ENCODE measurements at regions not wholly inside any gene's neighbourhood (a gene's known extent, or its start where the extent isn't known, plus 50 kb on each side); places are given as distances from the start of the nearest gene placed in this dataset.

DNA sequence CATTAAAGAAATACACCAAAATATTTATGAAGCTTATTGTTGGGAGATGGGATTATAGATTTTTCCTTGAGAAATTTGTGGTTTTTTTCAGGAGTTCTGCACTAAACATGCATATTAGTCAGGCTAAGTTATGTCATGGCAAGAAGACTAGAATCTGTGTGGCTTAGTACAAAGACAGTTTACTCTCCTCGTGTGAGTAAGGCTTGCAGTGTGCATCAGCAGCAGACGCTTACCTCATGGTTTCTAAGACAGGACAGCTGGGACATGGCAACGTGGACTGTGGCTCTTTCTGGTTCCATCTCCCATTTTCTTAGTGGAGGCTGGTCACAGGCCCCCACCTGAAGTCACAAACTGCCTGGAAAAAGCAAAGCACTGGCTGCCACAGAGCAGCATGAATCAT, 429.6 kb upstream of the VSTM2A start:
- TF ChIP-seq EZH2 (IDR thresholded peaks at IDR 0.05; ENCODE audit: insufficient read depth, poor library complexity, severe bottlenecking) (no peak), EZH2phosphoT487 (IDR thresholded peaks at IDR 0.05; ENCODE audit: insufficient read depth, low read depth) (no peak)
